ENCODE measurements at regions not wholly inside any gene's neighbourhood (a gene's known extent, or its start where the extent isn't known, plus 50 kb on each side); places are given as distances from the start of the nearest gene placed in this dataset.

- no peak for DNase-seq
Observed at GRCh38 chr18:40075616-40076015, 1879.4 kb upstream of the PIK3C3 start.

- DNase-seq = no peak
Observed at GRCh38 chr18:40072761-40073160, 1882.3 kb upstream of the PIK3C3 start.

DNA sequence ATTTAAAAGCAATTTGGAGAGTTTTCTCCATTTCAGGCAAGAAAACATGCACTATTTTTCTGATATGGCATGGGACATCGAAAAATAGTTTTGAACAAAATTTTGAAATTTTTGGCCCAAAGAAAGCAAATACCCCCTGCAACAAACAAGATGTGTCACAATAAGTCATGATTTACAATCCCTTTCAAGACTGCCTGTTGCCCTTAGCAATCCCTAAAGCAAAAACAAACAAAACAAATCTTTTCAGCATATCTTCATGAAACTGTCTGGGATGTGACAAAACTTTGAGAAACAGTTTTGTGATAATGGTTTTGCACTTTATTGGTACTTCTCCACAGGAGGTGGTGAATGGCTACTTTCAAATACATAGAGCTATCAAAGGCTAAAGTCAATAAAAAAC lies 1888.7 kb upstream of the PIK3C3 start:
- DNase-seq = no peak

DNA sequence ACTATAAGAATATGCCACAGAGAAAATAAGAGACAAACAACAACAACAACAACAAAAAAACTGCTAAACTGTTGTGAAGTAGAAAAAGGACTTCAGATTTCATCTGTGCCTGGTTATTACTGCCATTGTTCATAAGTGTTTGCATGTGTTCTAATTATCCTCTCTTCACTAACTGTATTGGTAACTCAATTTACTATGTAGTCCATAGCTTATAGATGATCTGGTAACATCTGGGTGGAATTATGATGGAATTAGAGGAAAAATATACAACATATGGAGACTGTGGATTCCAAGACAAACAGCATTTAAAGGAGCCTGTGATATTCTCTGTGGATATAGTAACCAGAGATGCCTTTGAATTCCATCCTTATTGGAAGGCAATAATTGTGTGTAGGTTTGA lies 1891.5 kb upstream of the PIK3C3 start:
- DNase-seq = no peak

DNA sequence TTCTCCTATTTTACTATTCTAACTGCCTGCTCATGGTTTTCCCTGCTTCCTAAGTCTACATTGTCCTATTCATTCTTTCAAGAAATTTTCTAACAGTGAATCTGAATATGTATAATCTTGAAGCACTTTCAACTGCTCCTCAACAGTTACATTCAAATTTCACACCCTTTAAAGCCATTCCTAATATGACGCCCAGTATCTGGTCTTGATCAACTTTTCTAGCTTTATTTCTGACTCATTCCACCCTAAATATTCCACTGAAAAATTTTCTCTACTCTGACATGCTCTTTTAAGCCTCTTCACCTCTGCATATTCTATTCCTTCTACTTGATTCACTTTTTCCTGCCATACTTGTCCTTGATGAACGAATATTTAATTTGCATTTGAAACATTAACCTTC lies 1893.9 kb upstream of the PIK3C3 start:
- no peak for DNase-seq

GRCh38 chr18:40060562-40060961 lies 1894.5 kb upstream of the PIK3C3 start:
- DNase-seq = no peak

DNA sequence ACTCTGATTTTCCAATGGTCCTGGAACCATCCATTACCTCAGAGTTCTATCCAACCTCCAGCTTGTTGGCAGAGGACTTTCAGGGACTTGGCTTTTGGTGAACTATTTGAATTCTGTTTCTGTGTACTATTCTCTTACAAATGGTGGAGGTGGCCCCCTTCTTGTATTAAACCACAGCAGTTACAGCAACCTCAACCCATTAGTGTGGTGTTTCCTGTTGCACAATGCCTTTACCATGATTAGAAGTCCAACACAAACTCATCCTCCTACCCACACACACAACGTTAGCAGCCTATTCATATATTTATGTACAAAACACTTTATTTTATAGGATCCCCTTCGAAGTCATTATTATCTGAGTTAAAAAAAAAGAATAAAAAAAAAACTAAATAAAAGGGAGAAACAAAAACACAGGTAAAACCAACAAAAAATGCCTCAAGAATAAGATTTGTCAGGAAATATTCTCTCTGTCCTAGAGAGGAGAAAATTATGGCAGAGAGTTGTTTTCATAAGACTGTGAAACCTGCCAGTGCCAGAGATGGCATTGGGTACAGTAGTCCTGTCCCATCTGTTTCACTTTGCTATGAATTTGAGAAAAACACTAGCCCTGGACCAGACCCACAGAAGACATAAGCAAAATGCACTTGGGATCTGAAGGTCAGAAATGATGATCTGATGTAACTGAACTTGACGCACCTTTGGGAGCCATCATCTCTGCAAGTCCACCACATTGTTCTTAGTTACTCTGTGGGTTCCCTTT lies 1896.0 kb upstream of the PIK3C3 start:
- no peak for DNase-seq

DNA sequence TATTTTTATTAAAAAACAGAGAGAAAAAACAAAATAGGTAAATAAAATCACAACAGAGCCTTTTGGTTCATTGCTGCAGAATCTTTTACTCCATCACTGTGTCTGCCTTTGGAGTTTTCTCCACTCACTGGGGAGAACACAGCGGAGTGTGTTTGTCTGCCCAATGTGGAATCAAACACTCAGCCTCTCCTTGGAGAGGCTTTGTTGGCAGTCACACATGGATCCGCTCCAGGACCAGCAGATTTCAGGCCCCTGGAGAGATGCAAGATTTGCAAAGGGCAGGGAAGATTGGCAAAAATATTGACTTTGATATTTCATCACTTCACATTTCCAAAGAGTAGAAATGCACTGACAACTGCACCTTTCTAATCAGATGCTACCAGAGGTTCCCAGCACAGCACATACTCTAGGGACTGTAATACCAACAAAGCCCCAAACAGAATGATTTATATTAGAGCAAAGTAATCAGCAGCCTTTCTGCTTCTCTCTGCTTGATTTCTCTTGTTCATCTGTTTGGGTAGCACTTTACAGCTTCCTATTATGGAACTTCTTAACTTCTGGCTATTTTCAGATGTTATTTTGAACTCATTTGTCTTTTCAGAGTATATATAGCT lies 1898.8 kb upstream of the PIK3C3 start:
- no peak for DNase-seq

- DNase-seq = no peak
Observed at GRCh38 chr18:40055262-40055661, 1899.8 kb upstream of the PIK3C3 start.

GRCh38 chr18:40049716-40050115 lies 1905.3 kb upstream of the PIK3C3 start:
- DNase-seq = no peak

DNA sequence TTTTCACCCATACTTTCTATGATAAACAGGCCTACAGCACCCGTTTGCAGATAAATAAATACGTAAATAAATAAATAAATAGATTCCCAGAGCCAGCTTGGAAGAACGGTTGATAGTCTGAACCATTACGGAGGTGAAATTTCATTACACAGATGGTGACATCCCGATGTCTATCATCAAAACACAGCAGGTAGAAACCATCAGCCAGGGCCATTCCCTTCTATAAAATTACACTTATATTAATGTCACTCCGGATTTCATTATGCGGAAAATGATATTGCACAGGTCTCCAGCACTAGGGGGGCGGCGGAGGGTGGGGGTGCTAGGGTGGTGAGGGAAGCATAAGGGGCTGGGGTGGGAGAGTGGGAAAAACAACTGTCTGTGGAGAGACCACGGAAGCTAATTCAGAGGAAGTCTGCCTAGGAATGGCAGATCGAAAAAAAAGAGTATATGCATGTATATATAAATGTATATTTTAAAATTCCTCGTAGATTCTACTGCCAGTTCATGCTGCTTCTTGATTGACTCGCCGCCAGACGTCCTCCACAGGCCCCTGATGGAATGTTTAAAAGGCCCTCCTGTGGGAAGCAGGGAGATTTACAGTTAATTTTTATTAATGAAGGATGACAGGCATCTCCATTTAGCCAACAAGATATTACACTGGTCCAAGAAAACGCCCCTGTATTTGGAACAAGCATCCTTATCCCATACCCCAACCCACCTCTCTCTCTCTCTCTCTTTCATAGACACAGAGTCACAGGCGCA lies 1906.0 kb upstream of the PIK3C3 start:
- DNase-seq = no peak

DNA sequence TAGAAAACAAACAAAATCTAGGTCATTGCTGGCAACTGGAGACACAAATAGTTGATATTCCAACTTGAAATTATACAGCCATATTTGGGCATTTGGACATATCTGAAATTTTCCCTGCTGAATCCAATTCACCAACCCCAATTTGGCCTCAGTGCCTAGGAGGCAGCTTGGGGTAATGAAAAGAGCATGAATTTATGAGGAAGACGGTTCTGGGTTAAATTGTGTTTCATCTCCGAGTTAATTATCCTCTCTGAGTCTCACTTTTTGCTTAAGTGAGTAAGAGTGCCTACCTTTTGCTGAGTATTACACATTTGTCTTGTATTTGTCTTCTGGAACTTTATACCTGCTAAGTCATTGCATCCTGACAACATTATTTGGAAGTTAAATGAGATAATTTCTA lies 1906.8 kb upstream of the PIK3C3 start:
- DNase-seq = no peak

- no peak for DNase-seq
Observed at GRCh38 chr18:40046596-40046995, 1908.4 kb upstream of the PIK3C3 start.

GRCh38 chr18:40041951-40042350 lies 1913.1 kb upstream of the PIK3C3 start:
- DNase-seq = no peak

GRCh38 chr18:40040574-40040973 lies 1914.5 kb upstream of the PIK3C3 start:
- DNase-seq = no peak

DNA sequence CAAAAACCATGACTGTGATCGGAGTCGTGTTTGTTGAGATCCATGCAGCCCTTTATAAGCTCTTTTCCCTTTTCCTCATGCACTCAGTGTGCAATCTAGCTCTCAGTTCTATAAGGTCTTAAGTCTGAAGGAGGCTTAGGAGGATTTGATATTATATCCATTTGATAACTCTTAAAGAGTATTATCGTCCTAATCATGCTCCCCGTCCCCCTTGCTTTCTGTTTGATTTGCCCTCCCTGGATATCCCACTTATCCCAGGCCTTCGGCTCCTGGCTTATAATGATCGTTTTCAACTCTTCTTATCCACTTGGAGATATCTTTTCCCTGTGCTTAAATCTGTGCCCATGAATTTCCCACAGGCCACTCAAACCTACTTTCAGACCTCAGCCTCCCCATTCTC lies 1917.7 kb upstream of the PIK3C3 start:
- no peak for DNase-seq

- no peak for DNase-seq
Observed at GRCh38 chr18:40036861-40037260, 1918.2 kb upstream of the PIK3C3 start.

DNA sequence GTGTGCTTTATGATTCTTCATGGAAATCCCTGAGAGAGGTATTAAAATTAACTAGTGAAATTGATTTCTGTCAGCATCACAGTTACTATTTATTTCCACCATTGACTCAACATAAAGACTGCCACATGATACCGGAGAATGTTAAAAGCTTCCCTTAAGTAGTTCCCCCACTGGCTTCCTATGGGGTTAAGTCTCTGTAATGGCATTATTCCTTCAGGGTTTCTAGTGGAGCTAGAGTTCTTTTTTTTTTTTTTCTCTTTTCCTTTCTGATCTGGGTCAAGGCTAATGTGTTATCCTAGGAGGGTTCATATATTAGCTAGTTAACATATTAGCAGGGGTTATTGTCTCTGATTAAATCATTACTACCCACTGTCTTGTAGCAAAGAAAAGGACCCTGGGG lies 1919.1 kb upstream of the PIK3C3 start:
- no peak for DNase-seq

DNA sequence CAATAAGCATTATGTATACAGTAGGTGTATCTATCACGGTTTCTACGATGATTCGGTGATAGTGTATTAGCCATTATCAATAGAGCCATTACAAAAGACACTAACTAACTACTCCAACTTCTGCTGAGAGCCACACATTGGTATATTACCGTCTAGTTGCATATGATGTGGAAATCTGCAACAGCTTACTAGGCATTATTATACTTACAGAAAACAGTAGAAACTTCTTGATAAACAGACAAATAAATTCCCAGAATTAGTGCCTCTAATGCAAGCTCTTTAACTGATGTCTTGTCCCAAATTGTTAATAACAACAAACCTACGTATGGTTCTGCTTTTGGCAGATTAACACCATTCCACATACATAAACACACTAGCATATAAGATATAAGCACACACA lies 1923.0 kb upstream of the PIK3C3 start:
- no peak for DNase-seq

DNA sequence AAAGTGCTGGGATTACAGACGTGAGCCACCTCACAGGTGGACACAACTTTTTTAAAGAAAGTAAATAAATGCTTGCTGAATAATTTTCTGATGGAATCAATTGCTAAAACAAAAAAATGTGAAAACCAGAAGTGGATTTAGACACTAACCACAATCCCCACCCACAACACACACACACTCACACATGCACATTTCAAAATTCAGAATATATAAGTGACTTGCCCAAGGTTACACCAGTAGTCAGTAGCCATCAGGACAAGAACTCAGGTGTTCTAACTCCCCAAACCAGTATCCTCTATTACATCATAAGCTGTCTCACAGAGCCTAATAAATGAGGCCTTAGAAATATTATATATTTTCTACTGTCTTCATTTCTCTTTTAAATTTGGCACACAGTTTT lies 1923.6 kb upstream of the PIK3C3 start:
- no peak for DNase-seq

DNA sequence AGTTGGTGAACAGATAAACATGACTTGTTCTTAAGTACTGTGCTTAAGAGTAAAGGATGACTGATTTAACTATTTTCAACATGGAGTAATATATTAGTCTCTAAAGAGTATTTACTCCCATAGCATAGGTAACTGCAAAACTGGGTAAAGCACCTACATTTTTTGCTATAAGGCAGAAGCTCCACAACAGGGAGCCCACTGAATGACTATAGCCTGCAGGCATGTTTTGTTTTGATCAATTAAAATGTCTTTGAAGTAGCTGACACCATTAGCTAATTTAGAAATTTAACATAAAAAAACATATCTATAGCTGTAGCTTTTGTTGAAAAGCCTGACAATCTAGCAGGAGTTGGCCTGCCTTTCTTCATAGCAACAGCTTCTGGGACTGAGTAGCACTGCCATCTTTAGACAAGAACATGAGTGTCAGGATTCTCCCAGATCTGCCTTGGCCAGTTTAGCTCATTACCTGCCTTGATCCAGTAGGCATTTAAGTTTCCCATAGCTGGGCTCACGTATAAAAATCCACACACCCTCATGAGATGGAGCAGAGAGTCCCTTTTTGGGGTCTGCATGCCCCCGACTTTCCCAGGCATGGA lies 1935.1 kb upstream of the PIK3C3 start:
- peak; percentile 31 for DNase-seq

- DNase-seq = no peak
Observed at GRCh38 chr18:40018266-40018665, 1936.8 kb upstream of the PIK3C3 start.

- no peak for DNase-seq
Observed at GRCh38 chr18:40017021-40017420, 1938.0 kb upstream of the PIK3C3 start.

DNA sequence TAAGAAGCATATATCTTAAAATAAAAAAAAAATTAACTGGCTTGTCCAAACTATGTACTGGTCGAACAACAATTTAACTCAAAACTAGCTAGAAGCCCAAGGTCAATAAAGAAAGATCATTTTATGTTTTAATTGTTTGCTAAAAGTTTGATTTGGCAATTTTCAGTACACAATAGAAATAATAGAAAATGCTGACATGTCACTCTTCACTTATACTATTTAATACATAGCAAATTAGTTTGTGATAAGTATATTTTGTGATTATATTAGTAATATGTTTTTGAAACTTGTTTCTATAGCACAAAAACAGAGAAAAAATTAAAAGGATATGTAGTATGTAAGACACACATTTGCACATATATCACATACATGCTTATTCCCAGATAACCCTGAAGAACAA lies 1938.6 kb upstream of the PIK3C3 start:
- no peak for DNase-seq
